Thyroid gland (tissue), 4 donors: ENCODE measurements at regions not wholly inside any gene's neighbourhood (a gene's known extent, or its start where the extent isn't known, plus 50 kb on each side); places are given as distances from the start of the nearest gene placed in this dataset.

ENCODE experiments used
- POLR2A ChIP-seq, 2 donors: fragments of 450-650 bp; IDR thresholded peaks; one replicate each; pipeline ENCODE4 v1.6.1; 2017; ENCODE audit warnings: antibody characterized with exemption in 2 of 2, mild to moderate bottlenecking in 2 of 2, moderate library complexity in 1 of 2
- TF ChIP-seq, protein P1 (sequence below), 6 experiments: fragments of 200-600 bp in 3 of 6; fragments of 450-650 bp in 3 of 6; sonication (generic) in 3 of 6; IDR thresholded peaks; one replicate each; pipeline ENCODE4 v1.5.1; 2016 to 2019; ENCODE audit warnings: antibody characterized with exemption in 6 of 6, mild to moderate bottlenecking in 2 of 6, inconsistent platforms in 1 of 6, moderate library complexity in 1 of 6

DNA sequence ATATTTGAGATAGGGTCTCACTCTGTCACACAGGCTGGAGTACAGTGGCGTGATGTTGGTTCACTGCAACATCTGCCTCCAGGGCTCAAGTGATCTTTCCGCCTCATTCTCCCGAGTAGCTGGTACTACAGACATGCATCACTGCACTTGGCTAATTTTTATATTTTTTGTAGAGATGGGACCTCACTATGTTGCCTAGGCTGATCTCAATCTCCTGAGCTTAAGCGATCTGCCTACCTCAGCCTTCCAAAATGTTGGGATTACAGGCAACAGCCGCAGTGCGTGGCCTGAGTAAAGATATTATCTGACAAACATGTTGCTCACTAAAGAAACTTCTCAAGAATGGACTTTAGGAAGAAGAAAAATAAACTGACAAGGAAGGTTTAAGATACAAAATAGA, 125.4 kb upstream of the ABCC4 start:
- TF ChIP-seq POLR2A (IDR thresholded peaks at IDR 0.05), result no peak
- TF ChIP-seq, protein P1, sequence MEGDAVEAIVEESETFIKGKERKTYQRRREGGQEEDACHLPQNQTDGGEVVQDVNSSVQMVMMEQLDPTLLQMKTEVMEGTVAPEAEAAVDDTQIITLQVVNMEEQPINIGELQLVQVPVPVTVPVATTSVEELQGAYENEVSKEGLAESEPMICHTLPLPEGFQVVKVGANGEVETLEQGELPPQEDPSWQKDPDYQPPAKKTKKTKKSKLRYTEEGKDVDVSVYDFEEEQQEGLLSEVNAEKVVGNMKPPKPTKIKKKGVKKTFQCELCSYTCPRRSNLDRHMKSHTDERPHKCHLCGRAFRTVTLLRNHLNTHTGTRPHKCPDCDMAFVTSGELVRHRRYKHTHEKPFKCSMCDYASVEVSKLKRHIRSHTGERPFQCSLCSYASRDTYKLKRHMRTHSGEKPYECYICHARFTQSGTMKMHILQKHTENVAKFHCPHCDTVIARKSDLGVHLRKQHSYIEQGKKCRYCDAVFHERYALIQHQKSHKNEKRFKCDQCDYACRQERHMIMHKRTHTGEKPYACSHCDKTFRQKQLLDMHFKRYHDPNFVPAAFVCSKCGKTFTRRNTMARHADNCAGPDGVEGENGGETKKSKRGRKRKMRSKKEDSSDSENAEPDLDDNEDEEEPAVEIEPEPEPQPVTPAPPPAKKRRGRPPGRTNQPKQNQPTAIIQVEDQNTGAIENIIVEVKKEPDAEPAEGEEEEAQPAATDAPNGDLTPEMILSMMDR (IDR thresholded peaks at IDR 0.05), result no peak
